Upper lobe of left lung (tissue), 4 donors: ENCODE measurements at regions not wholly inside any gene's neighbourhood (a gene's known extent, or its start where the extent isn't known, plus 50 kb on each side); places are given as distances from the start of the nearest gene placed in this dataset.

Experiments
- POLR2A ChIP-seq, 4 donors: fragments of 450-650 bp; IDR thresholded peaks; one replicate each; pipeline ENCODE4 v1.5.1; 2016 to 2017; ENCODE audit warnings: antibody characterized with exemption in 4 of 4, mild to moderate bottlenecking in 2 of 4
- TF ChIP-seq, protein P1 (sequence below), 6 experiments: fragments of 450-650 bp in 4 of 6; fragments of 200-600 bp in 2 of 6; sonication (generic) in 2 of 6; IDR thresholded peaks; one replicate each; pipeline ENCODE4 v1.5.1; 2016 to 2019; ENCODE audit warnings: antibody characterized with exemption in 6 of 6

DNA sequence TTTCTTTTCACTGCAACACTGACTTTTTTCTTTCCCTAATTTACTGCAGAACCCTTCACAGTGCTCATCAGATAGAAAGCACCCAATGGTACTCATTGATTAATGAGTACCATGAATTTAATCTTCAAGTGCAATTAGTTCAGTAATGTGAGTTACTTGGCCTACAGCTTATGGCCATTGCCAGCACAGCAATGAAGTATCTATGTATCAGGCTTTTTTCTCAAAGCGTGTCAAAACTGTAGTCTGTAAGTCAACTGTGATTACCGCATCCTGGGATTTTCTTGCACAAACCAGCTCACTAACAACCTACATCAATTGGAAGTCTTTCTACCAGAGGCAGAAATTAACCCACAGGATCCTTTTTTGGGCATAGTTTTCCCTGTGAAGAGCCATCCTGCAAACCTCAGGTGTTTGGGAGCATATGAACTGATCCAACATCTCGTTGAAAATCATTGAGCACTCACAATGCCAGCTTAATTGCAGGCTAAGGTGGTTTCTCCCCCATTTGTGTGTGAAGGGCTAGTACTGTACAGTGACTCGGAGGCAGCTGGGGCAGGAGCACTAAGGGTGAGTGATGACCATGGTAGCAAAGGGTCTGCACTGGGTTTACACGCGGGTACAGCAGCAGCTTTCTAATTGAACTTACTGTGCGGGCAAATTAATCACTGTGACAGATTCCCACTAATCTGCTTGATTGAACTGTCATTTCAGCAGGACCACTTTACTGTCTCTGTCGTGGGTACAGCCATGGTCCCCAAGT lies 619.3 kb downstream of the SNAPC1 start:
- TF ChIP-seq, protein P1, sequence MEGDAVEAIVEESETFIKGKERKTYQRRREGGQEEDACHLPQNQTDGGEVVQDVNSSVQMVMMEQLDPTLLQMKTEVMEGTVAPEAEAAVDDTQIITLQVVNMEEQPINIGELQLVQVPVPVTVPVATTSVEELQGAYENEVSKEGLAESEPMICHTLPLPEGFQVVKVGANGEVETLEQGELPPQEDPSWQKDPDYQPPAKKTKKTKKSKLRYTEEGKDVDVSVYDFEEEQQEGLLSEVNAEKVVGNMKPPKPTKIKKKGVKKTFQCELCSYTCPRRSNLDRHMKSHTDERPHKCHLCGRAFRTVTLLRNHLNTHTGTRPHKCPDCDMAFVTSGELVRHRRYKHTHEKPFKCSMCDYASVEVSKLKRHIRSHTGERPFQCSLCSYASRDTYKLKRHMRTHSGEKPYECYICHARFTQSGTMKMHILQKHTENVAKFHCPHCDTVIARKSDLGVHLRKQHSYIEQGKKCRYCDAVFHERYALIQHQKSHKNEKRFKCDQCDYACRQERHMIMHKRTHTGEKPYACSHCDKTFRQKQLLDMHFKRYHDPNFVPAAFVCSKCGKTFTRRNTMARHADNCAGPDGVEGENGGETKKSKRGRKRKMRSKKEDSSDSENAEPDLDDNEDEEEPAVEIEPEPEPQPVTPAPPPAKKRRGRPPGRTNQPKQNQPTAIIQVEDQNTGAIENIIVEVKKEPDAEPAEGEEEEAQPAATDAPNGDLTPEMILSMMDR (IDR thresholded peaks at IDR 0.05): no peak
- TF ChIP-seq POLR2A (IDR thresholded peaks at IDR 0.05): no peak
